ENCODE measurements at regions not wholly inside any gene's neighbourhood (a gene's known extent, or its start where the extent isn't known, plus 50 kb on each side); places are given as distances from the start of the nearest gene placed in this dataset.

GRCh38 chr5:4555725-4556285 is 584.3 kb upstream of the ADAMTS16 start:
- Mint-ChIP-seq H3K27ac (ENCODE audit: unreplicated experiment) (no peak overlapping the region), H3K4me3 (ENCODE audit: unreplicated experiment) (no peak overlapping the region), H3K4me1 (ENCODE audit: low read depth, unreplicated experiment) (peaks cover 20% of the 10 kb centered on the region), H3K36me3 (ENCODE audit: unreplicated experiment) (peaks cover 5% of the 10 kb centered on the region), H3K9me3 (ENCODE audit: unreplicated experiment) (peaks cover 3% of the 10 kb centered on the region), H3K27me3 (ENCODE audit: unreplicated experiment) (peaks cover 4% of the 10 kb centered on the region)
- no peak for TF ChIP-seq CTCF (IDR thresholded peaks at IDR 0.05; ENCODE audit: partially characterized antibody, unreplicated experiment)
- DNase-seq: no peak

DNA sequence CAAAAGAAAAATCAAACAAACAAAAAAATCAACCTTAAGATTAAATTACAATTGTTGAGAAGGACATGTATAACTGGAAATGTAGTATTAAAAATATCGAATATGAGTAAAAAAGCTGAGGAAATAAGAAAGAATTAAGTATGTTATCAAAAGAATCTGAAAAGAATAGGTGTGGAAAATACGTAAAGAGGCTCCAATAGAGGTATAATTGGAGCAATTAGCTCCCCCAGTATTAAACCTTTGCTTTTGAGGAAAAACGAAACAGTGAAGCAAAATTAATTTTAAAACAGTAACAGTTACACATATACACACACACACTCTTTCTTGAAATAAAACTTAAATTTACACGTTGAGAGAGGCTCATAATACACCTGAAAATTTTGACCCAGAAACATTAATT is 578.7 kb upstream of the ADAMTS16 start:
- H3K27ac Mint-ChIP-seq (ENCODE audit: unreplicated experiment): no peak overlapping the region
- no peak for DNase-seq
- no peak overlapping the region for H3K4me3 Mint-ChIP-seq (ENCODE audit: unreplicated experiment)
- peaks cover 6% of the 10 kb centered on the region for H3K36me3 Mint-ChIP-seq (ENCODE audit: unreplicated experiment)
- TF ChIP-seq CTCF (IDR thresholded peaks at IDR 0.05; ENCODE audit: partially characterized antibody, unreplicated experiment): no peak
- peaks cover 1% of the 10 kb centered on the region for H3K9me3 Mint-ChIP-seq (ENCODE audit: unreplicated experiment)
- H3K4me1 Mint-ChIP-seq (ENCODE audit: low read depth, unreplicated experiment): no peaks in the 10 kb centered on the region
- H3K27me3 Mint-ChIP-seq (ENCODE audit: unreplicated experiment): no peaks in the 10 kb centered on the region

- H3K4me1 Mint-ChIP-seq (ENCODE audit: low read depth, unreplicated experiment): no peaks in the 10 kb centered on the region
- TF ChIP-seq CTCF (IDR thresholded peaks at IDR 0.05; ENCODE audit: partially characterized antibody, unreplicated experiment): peak; percentile 55
- no peaks in the 10 kb centered on the region for H3K27me3 Mint-ChIP-seq (ENCODE audit: unreplicated experiment)
- peaks cover 3% of the 10 kb centered on the region for H3K9me3 Mint-ChIP-seq (ENCODE audit: unreplicated experiment)
- no peak overlapping the region for H3K4me3 Mint-ChIP-seq (ENCODE audit: unreplicated experiment)
- no peak overlapping the region for H3K27ac Mint-ChIP-seq (ENCODE audit: unreplicated experiment)
- DNase-seq: peak; percentile 57
- H3K36me3 Mint-ChIP-seq (ENCODE audit: unreplicated experiment): peaks cover 10% of the 10 kb centered on the region
Observed at GRCh38 chr5:4563400-4563799, 576.7 kb upstream of the ADAMTS16 start.

GRCh38 chr5:4570047-4570995 is 569.8 kb upstream of the ADAMTS16 start:
- peaks cover 2% of the 10 kb centered on the region for H3K9me3 Mint-ChIP-seq (ENCODE audit: unreplicated experiment)
- TF ChIP-seq CTCF (IDR thresholded peaks at IDR 0.05; ENCODE audit: partially characterized antibody, unreplicated experiment): no peak
- H3K36me3 Mint-ChIP-seq (ENCODE audit: unreplicated experiment): peaks cover 4% of the 10 kb centered on the region
- H3K27ac Mint-ChIP-seq (ENCODE audit: unreplicated experiment): no peak overlapping the region
- no peak for DNase-seq
- no peaks in the 10 kb centered on the region for H3K27me3 Mint-ChIP-seq (ENCODE audit: unreplicated experiment)
- H3K4me1 Mint-ChIP-seq (ENCODE audit: low read depth, unreplicated experiment): peaks cover 2% of the 10 kb centered on the region
- no peak overlapping the region for H3K4me3 Mint-ChIP-seq (ENCODE audit: unreplicated experiment)

All from glutamatergic neuron (in vitro differentiated cells).